BLaER1 (cell line): ENCODE measurements at regions not wholly inside any gene's neighbourhood (a gene's known extent, or its start where the extent isn't known, plus 50 kb on each side); places are given as distances from the start of the nearest gene placed in this dataset.
"Not testable (repeated sequence)": the region's sequence is repeated elsewhere in the genome, so short reads cannot be mapped to it uniquely, and the experiment has no call there.

Source experiments
- H3K27ac ChIP-seq: shearing (Covaris generic); formaldehyde crosslinking; 2 replicates; pipeline ENCODE4 v1.8.1; 2022
- H3K27me3 ChIP-seq: shearing (Covaris generic); formaldehyde crosslinking; 2 replicates; pipeline ENCODE4 v1.8.1; 2022
- H3K36me3 ChIP-seq: shearing (Covaris generic); formaldehyde crosslinking; 2 replicates; pipeline ENCODE4 v1.8.1; 2022
- H3K4me1 ChIP-seq: shearing (Covaris generic); formaldehyde crosslinking; 2 replicates; pipeline ENCODE4 v1.8.1; 2022
- H3K4me2 ChIP-seq: shearing (Covaris generic); formaldehyde crosslinking; 2 replicates; pipeline ENCODE4 v1.8.1; 2022
- H3K4me3 ChIP-seq: shearing (Covaris generic); formaldehyde crosslinking; 2 replicates; pipeline ENCODE4 v1.8.1; 2022
- H3K9ac ChIP-seq: shearing (Covaris generic); formaldehyde crosslinking; 2 replicates; pipeline ENCODE4 v1.8.1; 2022
- H3K9me3 ChIP-seq: shearing (Covaris generic); formaldehyde crosslinking; 2 replicates; pipeline ENCODE4 v1.8.1; 2022
- H4K20me1 ChIP-seq: shearing (Covaris generic); formaldehyde crosslinking; 2 replicates; pipeline ENCODE4 v1.8.1; 2022
- Cebpa-rat ChIP-seq: shearing (Covaris generic); IDR thresholded peaks from 2 replicates; pipeline ENCODE4 v1.8.1; 2022

DNA sequence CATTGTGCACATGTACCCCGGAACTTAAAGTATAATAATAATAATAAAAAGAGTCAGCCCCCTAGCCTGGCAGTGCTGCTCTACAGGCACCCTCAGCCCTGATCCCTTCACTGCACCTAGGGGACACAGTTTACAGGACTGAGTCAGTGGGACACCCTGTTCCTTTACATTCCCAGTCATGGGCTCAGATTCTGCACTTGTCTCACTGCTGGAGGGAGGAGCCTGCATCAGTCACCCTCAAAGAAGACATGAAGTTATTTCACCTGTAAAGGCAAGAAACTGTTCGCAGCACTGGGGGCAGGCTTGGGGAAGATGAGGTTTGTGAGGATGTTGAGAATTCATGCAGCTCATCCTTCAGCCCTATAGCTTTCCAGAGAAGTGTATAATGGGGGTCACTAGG is 50.7 kb upstream of the VPREB1 start:
- no peaks in the 10 kb centered on the region for H3K36me3 ChIP-seq
- H3K27me3 ChIP-seq = no peaks in the 10 kb centered on the region
- H3K9me3 ChIP-seq = no peaks in the 10 kb centered on the region
- peaks cover 41% of the 10 kb centered on the region for H3K4me1 ChIP-seq
- TF ChIP-seq Cebpa-rat = no peak
- H4K20me1 ChIP-seq = no peaks in the 10 kb centered on the region
- H3K4me3 ChIP-seq = no peak overlapping the region
- no peak overlapping the region for H3K9ac ChIP-seq
- H3K27ac ChIP-seq = no peak overlapping the region
- H3K4me2 ChIP-seq = no peak overlapping the region

DNA sequence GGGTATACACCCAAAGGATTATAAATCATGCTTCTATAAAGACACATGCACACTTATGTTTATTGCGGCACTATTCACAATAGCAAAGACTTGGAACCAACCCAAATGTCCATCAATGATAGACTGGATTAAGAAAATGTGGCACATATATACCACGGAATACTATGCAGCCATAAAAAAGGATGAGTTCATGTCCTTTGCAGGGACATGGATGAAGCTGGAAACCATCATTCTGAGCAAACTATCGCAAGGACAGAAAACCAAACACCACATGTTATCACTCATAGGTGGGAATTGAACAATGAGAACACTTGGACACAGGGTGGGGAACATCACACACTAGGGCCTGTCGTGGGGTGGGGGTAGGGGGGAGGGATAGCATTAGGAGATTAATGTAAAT is 51.1 kb upstream of the VPREB1 start:
- H3K4me1 ChIP-seq = peaks cover 36% of the 10 kb centered on the region
- not testable (repeated sequence) for H3K27me3 ChIP-seq, H3K4me2 ChIP-seq, H3K27ac ChIP-seq, H3K9me3 ChIP-seq, H3K4me3 ChIP-seq, H4K20me1 ChIP-seq, H3K9ac ChIP-seq, H3K36me3 ChIP-seq

- not testable (repeated sequence) for H3K27me3 ChIP-seq, H3K36me3 ChIP-seq, H3K9ac ChIP-seq, H3K4me3 ChIP-seq, H3K27ac ChIP-seq, H4K20me1 ChIP-seq, H3K4me2 ChIP-seq, H3K9me3 ChIP-seq
- peaks cover 31% of the 10 kb centered on the region for H3K4me1 ChIP-seq
These were observed 51.6 kb upstream of the VPREB1 start for GRCh38 chr22:22193006-22193405.

DNA sequence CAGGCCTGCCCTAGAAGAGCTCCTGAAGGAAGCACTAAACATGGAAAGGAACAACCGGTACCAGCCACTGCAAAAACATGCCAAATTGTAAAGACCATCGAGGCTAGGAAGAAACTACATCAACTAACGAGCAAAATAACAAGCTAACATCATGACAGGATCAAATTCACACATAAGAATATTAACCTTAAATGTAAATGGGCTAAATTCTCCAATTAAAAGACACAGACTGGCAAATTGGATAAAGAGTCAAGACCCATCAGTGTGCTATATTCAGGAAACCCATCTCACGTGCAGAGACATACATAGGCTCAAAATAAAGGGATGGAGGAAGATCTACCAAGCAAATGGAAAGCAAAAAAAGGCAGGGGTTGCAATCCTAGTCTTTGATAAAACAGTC is 54.8 kb upstream of the VPREB1 start:
- H3K4me2 ChIP-seq, H3K4me1 ChIP-seq, H3K27ac ChIP-seq, H3K4me3 ChIP-seq, H4K20me1 ChIP-seq, H3K9me3 ChIP-seq, H3K36me3 ChIP-seq, H3K9ac ChIP-seq, H3K27me3 ChIP-seq: not testable (repeated sequence)

- not testable (repeated sequence) for H3K27me3 ChIP-seq, H3K9ac ChIP-seq, H3K4me1 ChIP-seq, H3K4me3 ChIP-seq, H3K27ac ChIP-seq, H3K36me3 ChIP-seq, H4K20me1 ChIP-seq, H3K4me2 ChIP-seq, H3K9me3 ChIP-seq
These were observed 56.7 kb upstream of the VPREB1 start for GRCh38 chr22:22187863-22188262.

DNA sequence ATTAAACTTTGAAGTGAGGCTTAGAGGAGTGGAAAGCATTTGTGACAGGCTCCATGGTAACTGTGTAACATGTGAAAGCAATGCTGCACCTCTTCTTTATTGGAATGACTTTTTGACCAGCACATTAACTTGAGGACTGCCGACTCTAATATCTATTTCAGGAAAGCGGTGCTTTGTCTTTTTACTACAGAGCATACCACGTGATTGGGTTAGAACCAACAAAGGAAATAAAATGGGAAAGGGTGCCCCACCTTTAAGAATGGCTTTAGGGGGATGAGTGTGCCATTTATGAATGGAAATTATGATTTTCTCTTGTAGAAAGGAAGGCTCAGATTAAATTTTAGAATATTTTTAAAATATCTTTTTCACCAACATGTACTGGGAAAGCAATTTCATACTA is 57.3 kb upstream of the VPREB1 start:
- Histone ChIP-seq H3K4me3 (no peak overlapping the region), H3K36me3 (no peaks in the 10 kb centered on the region), H3K9me3 (0 out of 2 replicates have a peak, but pooled peaks cover 5% of the 10 kb centered on the region), H3K4me1 (no peaks in the 10 kb centered on the region), H3K9ac (no peak overlapping the region), H3K4me2 (no peak overlapping the region), H4K20me1 (no peaks in the 10 kb centered on the region), H3K27me3 (no peaks in the 10 kb centered on the region), H3K27ac (no peak overlapping the region)
- no peak for TF ChIP-seq Cebpa-rat

- no peak for TF ChIP-seq Cebpa-rat
- no peak overlapping the region for H3K27ac ChIP-seq
- H3K4me3 ChIP-seq = no peak overlapping the region
- no peaks in the 10 kb centered on the region for H3K36me3 ChIP-seq
- no peaks in the 10 kb centered on the region for H3K27me3 ChIP-seq
- no peaks in the 10 kb centered on the region for H3K4me1 ChIP-seq
- no peak overlapping the region for H3K9ac ChIP-seq
- no peak overlapping the region for H3K4me2 ChIP-seq
- H3K9me3 ChIP-seq = 0 out of 2 replicates have a peak, but pooled peaks cover 5% of the 10 kb centered on the region
- no peaks in the 10 kb centered on the region for H4K20me1 ChIP-seq
These were observed 58.6 kb upstream of the VPREB1 start for GRCh38 chr22:22185844-22186499.

DNA sequence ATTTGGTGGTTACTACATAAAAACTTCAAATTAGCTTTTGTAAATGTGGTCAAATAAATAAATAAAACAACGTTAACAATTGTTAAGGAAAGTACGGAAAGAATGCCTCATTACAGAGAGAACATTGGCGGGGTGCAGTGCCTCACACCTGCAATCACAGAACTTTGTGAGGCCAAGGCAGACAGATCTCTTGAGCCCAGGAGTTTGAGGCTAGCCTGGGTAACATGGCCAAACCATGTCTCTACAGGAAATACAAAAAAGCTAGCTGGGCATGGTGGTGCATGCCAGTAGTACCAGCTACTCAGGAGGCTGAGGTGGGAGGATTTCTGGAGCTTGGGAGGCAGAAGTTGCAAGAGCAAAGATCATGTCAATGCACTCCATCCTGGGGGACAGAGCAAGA is 59.4 kb upstream of the VPREB1 start:
- Histone ChIP-seq H3K4me2 (no peak overlapping the region), H3K9ac (no peak overlapping the region), H4K20me1 (no peaks in the 10 kb centered on the region), H3K9me3 (0 out of 2 replicates have a peak, but pooled peaks cover 5% of the 10 kb centered on the region), H3K4me1 (no peaks in the 10 kb centered on the region), H3K4me3 (no peak overlapping the region), H3K27ac (no peak overlapping the region), H3K36me3 (no peaks in the 10 kb centered on the region), H3K27me3 (no peaks in the 10 kb centered on the region)
- no peak for TF ChIP-seq Cebpa-rat

GRCh38 chr22:22184277-22184807 is 60.2 kb upstream of the VPREB1 start:
- no peaks in the 10 kb centered on the region for H3K27me3 ChIP-seq
- no peak overlapping the region; the same call in 1 of the 2 replicates for H3K9ac ChIP-seq
- no peaks in the 10 kb centered on the region for H3K36me3 ChIP-seq
- no peak overlapping the region for H3K4me3 ChIP-seq
- no peak overlapping the region for H3K4me2 ChIP-seq
- H3K4me1 ChIP-seq = no peaks in the 10 kb centered on the region
- H4K20me1 ChIP-seq = no peaks in the 10 kb centered on the region
- no peak overlapping the region for H3K27ac ChIP-seq
- H3K9me3 ChIP-seq = 0 out of 2 replicates have a peak, but pooled peaks cover 5% of the 10 kb centered on the region
- TF ChIP-seq Cebpa-rat = no peak

- no peak overlapping the region for H3K9ac ChIP-seq
- no peaks in the 10 kb centered on the region for H4K20me1 ChIP-seq
- no peak overlapping the region for H3K4me2 ChIP-seq
- H3K27me3 ChIP-seq = no peaks in the 10 kb centered on the region
- H3K9me3 ChIP-seq = no peaks in the 10 kb centered on the region
- peaks cover 10% of the 10 kb centered on the region for H3K4me1 ChIP-seq
- no peak for TF ChIP-seq Cebpa-rat
- H3K4me3 ChIP-seq = no peak overlapping the region
- no peak overlapping the region for H3K27ac ChIP-seq
- H3K36me3 ChIP-seq = no peaks in the 10 kb centered on the region
These were observed 61.7 kb upstream of the VPREB1 start for GRCh38 chr22:22182990-22183264.
